ENCODE measurements at regions not wholly inside any gene's neighbourhood (a gene's known extent, or its start where the extent isn't known, plus 50 kb on each side); places are given as distances from the start of the nearest gene placed in this dataset.

GRCh38 chr5:9834871-9835770, 205.0 kb upstream of the TAS2R1 start:
- TF ChIP-seq PAX8 (CRISPR knock-in tag; IDR thresholded peaks at IDR 0.05; ENCODE audit: borderline replicate concordance) (no peak), EP300 (IDR thresholded peaks at IDR 0.05; ENCODE audit: low read depth in 2 of 2, low read length in 2 of 2) (no peak), EP300 (CRISPR knock-in tag; IDR thresholded peaks at IDR 0.05; ENCODE audit: borderline replicate concordance) (no peak), IRF1 (CRISPR knock-in tag; IDR thresholded peaks at IDR 0.05; ENCODE audit: low read depth) (no peak), ATRX (CRISPR knock-in tag; IDR thresholded peaks at IDR 0.05; ENCODE audit: borderline replicate concordance) (no peak), POLR2A (IDR thresholded peaks at IDR 0.05; ENCODE audit: insufficient read depth in 1 of 2, low read depth in 2 of 2, low read length in 2 of 2) (no peak), ZBTB21 (CRISPR knock-in tag; IDR thresholded peaks at IDR 0.05) (no peak), FOXP1 (IDR thresholded peaks at IDR 0.05) (no peak), FOXP1 (CRISPR knock-in tag; IDR thresholded peaks at IDR 0.05) (no peak), ZNF354B (CRISPR knock-in tag; IDR thresholded peaks at IDR 0.05) (no peak), CHD2 (IDR thresholded peaks at IDR 0.05; ENCODE audit: low read depth, low read length) (no peak)
